PC-3 (cell line): ENCODE measurements at regions not wholly inside any gene's neighbourhood (a gene's known extent, or its start where the extent isn't known, plus 50 kb on each side); places are given as distances from the start of the nearest gene placed in this dataset.

Experiments used
- ATAC-seq: fragments of 200-7000 bp; cut with Tn5 transposase; 2 replicates; pipeline ENCODE4 v1.9.1; 2020; ENCODE audit warnings: mild to moderate bottlenecking, moderate library complexity
- BruUV-seq: library from RNA; stranded (reverse); fragments of 400-500 nt; replicated peaks from 2 replicates; lab custom pipeline; 2021; lab: Mats Ljungman, UMichigan
- CTCF ChIA-PET: fragments of 300-600 bp; sonication (Branson Sonifier 250); formaldehyde crosslinking; loops from one replicate; lab custom pipeline; 2022; ENCODE audit warnings: antibody characterized with exemption; lab: Charles Lee
- POLR2A ChIA-PET: fragments of 300-600 bp; sonication (Branson Sonifier 250); formaldehyde crosslinking; loops from one replicate; lab custom pipeline; 2022; ENCODE audit warnings: antibody characterized with exemption; ENCODE audit not compliant: unreplicated experiment; lab: Charles Lee
- DNase-seq: peaks from one replicate; pipeline ENCODE4 v3.0.0-alpha.2; 2015
- H2AFZ ChIP-seq: fragments of 300-600 bp; sonication (generic); 2 replicates; pipeline ENCODE4 v1.6.0; 2016; ENCODE audit warnings: antibody characterized with exemption, low read length
- H3F3A ChIP-seq: fragments of 300-600 bp; sonication (generic); one replicate; pipeline ENCODE4 v1.6.0; 2017; ENCODE audit warnings: antibody characterized with exemption, low read length, control low read depth, mild to moderate bottlenecking; ENCODE audit not compliant: unreplicated experiment
- H3K27ac ChIP-seq: fragments of 300-600 bp; sonication (generic); 2 replicates; pipeline ENCODE4 v1.5.1; 2016; ENCODE audit warnings: mild to moderate bottlenecking, low read length
- H3K27me3 ChIP-seq: fragments of 300-600 bp; sonication (generic); 2 replicates; pipeline ENCODE4 v1.6.1; 2016; ENCODE audit warnings: low read length, mixed read lengths
- H3K36me3 ChIP-seq: fragments of 300-600 bp; sonication (generic); 2 replicates; pipeline ENCODE4 v1.6.1; 2016; ENCODE audit warnings: low read depth, mixed run types, low read length, mixed read lengths
- H3K4me1 ChIP-seq: fragments of 300-600 bp; sonication (generic); 2 replicates; pipeline ENCODE4 v1.5.1; 2016; ENCODE audit warnings: low read length; ENCODE audit not compliant: insufficient read depth
- H3K4me2 ChIP-seq: fragments of 300-600 bp; sonication (generic); 2 replicates; pipeline ENCODE4 v1.6.0; 2016; ENCODE audit warnings: low read length
- H3K4me3 ChIP-seq: fragments of 300-600 bp; sonication (generic); 2 replicates; pipeline ENCODE4 v1.5.1; 2016; ENCODE audit warnings: mild to moderate bottlenecking, low read length, mixed read lengths
- H3K79me2 ChIP-seq: fragments of 300-600 bp; sonication (generic); 2 replicates; pipeline ENCODE4 v1.6.1; 2017; ENCODE audit warnings: low read length, mixed read lengths
- H3K9ac ChIP-seq: fragments of 300-600 bp; sonication (generic); 2 replicates; pipeline ENCODE4 v1.6.0; 2016; ENCODE audit warnings: mild to moderate bottlenecking, low read length
- H3K9me2 ChIP-seq: fragments of 300-600 bp; sonication (generic); replicated peaks from 2 replicates; pipeline ENCODE4 v1.6.1; 2016; ENCODE audit warnings: mixed run types, low read length, mixed read lengths
- H3K9me3 ChIP-seq: fragments of 300-600 bp; sonication (generic); 2 replicates; pipeline ENCODE4 v1.6.1; 2016; ENCODE audit warnings: low read length, mixed read lengths
- H4K20me1 ChIP-seq: fragments of 300-600 bp; sonication (generic); 2 replicates; pipeline ENCODE4 v1.6.1; 2016; ENCODE audit warnings: low read length, mixed read lengths
- EZH2 ChIP-seq: fragments of 300-600 bp; sonication (generic); IDR thresholded peaks from one replicate; pipeline ENCODE4 v1.6.1; 2017; ENCODE audit warnings: antibody characterized with exemption, mild to moderate bottlenecking, low read length; ENCODE audit not compliant: unreplicated experiment
- EZH2phosphoT487 ChIP-seq: fragments of 300-600 bp; sonication (generic); IDR thresholded peaks from 2 replicates; pipeline ENCODE4 v1.6.1; 2018; ENCODE audit warnings: mild to moderate bottlenecking, antibody characterized with exemption, low read length, borderline replicate concordance
- intact Hi-C: fragments of 100-400 bp; cut with micrococcal nuclease; formaldehyde crosslinking; loops from 2 replicates; pipeline ENCODE4 v1.9.0; 2023
- TF ChIP-seq, protein P1 (sequence below): fragments of 300-600 bp; sonication (generic); conservative IDR thresholded peaks from 2 replicates; pipeline ENCODE4 v1.5.1; 2017; ENCODE audit warnings: antibody characterized with exemption, low read depth, mild to moderate bottlenecking, low read length

DNA sequence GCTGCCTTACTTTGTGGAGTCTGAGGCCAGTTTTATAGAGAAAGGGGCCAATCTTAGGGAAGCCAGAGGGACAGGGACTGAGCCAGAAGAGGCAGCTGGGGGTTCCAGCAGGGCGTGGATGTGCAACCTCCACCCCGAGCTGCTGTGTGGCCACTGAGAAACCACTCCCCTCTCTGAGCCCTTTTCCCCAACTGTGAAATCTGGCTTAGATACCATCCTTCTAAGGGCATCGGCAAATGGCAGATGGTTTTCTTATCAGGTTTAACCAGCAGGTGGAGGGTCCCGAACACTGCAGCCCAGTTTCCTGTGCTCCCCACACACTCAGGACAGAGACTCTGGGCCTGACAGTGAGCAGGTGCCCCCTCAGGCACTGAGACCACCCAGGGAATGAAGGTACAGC, 55.8 kb upstream of the SLC6A6 start:
- POLR2A ChIA-PET = no interaction called here
- Histone ChIP-seq H3K27ac (no peak overlapping the region), H3F3A (no peaks in the 10 kb centered on the region), H3K4me1 (peaks cover 4% of the 10 kb centered on the region; the same call in 1 of the 2 replicates), H3K9ac (no peak overlapping the region), H3K9me2 (no peaks in the 10 kb centered on the region), H3K4me3 (no peak overlapping the region), H3K79me2 (no peaks in the 10 kb centered on the region), H4K20me1 (no peaks in the 10 kb centered on the region), H3K4me2 (no peak overlapping the region), H3K9me3 (no peaks in the 10 kb centered on the region), H3K36me3 (no peaks in the 10 kb centered on the region), H3K27me3 (no peaks in the 10 kb centered on the region), H2AFZ (no peak overlapping the region)
- TF ChIP-seq, protein P1, sequence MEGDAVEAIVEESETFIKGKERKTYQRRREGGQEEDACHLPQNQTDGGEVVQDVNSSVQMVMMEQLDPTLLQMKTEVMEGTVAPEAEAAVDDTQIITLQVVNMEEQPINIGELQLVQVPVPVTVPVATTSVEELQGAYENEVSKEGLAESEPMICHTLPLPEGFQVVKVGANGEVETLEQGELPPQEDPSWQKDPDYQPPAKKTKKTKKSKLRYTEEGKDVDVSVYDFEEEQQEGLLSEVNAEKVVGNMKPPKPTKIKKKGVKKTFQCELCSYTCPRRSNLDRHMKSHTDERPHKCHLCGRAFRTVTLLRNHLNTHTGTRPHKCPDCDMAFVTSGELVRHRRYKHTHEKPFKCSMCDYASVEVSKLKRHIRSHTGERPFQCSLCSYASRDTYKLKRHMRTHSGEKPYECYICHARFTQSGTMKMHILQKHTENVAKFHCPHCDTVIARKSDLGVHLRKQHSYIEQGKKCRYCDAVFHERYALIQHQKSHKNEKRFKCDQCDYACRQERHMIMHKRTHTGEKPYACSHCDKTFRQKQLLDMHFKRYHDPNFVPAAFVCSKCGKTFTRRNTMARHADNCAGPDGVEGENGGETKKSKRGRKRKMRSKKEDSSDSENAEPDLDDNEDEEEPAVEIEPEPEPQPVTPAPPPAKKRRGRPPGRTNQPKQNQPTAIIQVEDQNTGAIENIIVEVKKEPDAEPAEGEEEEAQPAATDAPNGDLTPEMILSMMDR = no peak
- TF ChIP-seq EZH2phosphoT487 = no peak
- TF ChIP-seq EZH2 = no peak
- BruUV-seq = no TSS peak
- CTCF ChIA-PET = no interaction called here
- intact Hi-C loops = no loop called here
- no peak for DNase-seq
- ATAC-seq = no peak

DNA sequence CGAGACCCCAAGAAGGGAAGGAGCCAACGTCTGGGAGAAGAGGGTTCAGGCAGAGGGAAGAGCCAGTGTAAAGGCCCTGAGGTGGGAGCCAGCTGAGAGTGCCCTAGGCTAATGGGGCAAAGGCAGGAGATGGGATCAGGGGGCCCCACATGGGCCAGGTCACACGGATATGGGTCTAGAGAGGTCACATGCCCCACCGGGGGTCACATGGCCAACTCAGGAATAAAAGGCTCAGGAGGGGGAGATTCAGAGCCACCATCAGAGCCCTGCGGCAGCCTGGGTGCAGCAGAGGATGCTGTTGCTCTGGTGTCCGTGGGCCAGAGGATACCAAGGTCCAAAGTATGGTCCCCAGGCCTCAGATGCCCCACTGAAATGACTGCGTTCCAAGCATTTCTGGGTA, 55.3 kb upstream of the SLC6A6 start:
- CTCF ChIA-PET = no interaction called here
- no peak for ATAC-seq
- POLR2A ChIA-PET = no interaction called here
- TF ChIP-seq EZH2 = no peak
- TF ChIP-seq, protein P1 = no peak
- Histone ChIP-seq H3K36me3 (no peaks in the 10 kb centered on the region), H3K4me3 (no peak overlapping the region), H3K4me1 (peaks cover 4% of the 10 kb centered on the region; the same call in 1 of the 2 replicates), H3K9ac (no peak overlapping the region), H3F3A (no peaks in the 10 kb centered on the region), H4K20me1 (no peaks in the 10 kb centered on the region), H3K9me3 (no peaks in the 10 kb centered on the region), H3K27me3 (no peaks in the 10 kb centered on the region), H3K79me2 (no peaks in the 10 kb centered on the region), H3K27ac (no peak overlapping the region), H2AFZ (no peak overlapping the region), H3K9me2 (no peaks in the 10 kb centered on the region), H3K4me2 (no peak overlapping the region)
- BruUV-seq = no TSS peak
- intact Hi-C loops = no loop called here
- no peak for DNase-seq

DNA sequence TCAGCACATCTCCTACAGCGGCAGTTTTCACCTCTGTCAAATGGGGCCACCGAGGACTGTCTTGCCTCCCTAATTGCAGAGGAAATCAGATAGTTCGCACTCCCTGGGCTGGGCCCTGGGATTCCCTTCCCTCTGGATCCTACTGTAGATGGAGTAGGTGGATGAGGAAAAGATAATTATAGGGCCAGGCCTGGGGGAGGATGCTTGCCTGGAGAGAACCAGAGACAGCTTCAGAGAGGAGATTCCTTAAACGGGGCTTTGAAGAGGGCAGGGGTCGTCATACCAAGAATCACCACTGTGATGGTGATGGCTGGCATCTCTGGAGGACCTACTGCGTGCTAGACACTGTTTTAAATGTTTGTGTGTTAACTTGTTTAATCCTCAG, 50.8 kb upstream of the SLC6A6 start:
- POLR2A ChIA-PET = no interaction called here
- Histone ChIP-seq H3K79me2 (no peaks in the 10 kb centered on the region), H3K9me3 (no peaks in the 10 kb centered on the region), H3K4me1 (no peaks in the 10 kb centered on the region), H3K9me2 (no peaks in the 10 kb centered on the region), H3F3A (no peaks in the 10 kb centered on the region), H3K4me3 (no peak overlapping the region), H3K4me2 (no peak overlapping the region), H3K36me3 (no peaks in the 10 kb centered on the region), H3K27me3 (no peaks in the 10 kb centered on the region), H4K20me1 (no peaks in the 10 kb centered on the region), H3K9ac (no peak overlapping the region), H2AFZ (no peak overlapping the region), H3K27ac (no peak overlapping the region)
- no TSS peak for BruUV-seq
- ATAC-seq (no peak), DNase-seq (no peak)
- intact Hi-C loops = no loop called here
- CTCF ChIA-PET = no interaction called here
- TF ChIP-seq EZH2phosphoT487 (no peak), EZH2 (no peak)
- TF ChIP-seq, protein P1 = no peak
